ENCODE measurements at regions not wholly inside any gene's neighbourhood (a gene's known extent, or its start where the extent isn't known, plus 50 kb on each side); places are given as distances from the start of the nearest gene placed in this dataset.
"Not testable (repeated sequence)": the region's sequence is repeated elsewhere in the genome, so short reads cannot be mapped to it uniquely, and the experiment has no call there.

DNA sequence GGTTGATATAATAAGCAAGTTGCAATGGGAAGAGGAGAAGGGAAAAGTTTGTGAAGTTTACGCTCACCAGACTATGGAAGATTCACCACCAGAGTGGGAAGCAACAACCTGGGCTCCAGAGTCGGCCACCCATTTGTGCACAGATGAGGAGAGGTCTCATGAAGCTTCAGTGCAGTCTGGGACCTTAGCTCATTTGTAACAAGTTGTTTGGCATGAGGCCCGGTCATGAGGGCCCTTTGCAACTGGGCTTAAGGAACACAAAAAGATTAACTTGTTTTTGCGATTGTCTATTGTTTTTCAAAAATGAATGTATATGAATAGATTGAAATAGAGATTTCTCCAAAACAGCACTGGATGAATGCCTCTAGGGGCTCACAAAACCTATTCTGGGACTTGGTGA, 94.2 kb downstream of the ZNF737 start:
- no peaks in the 10 kb centered on the region for H3K4me1 ChIP-seq
- WGBS, 2 donors: 79 to 89% methylated on average over 4 of the region's 4 CpGs
- peaks cover 0 to 10% (median 0%) of the 10 kb centered on the region in 4 donors for H3K9me3 ChIP-seq
- TF ChIP-seq EP300 (IDR thresholded peaks at IDR 0.05) (no peak), POLR2AphosphoS5 (IDR thresholded peaks at IDR 0.05) (no peak), POLR2A (IDR thresholded peaks at IDR 0.05) (no peak)
- TF ChIP-seq, protein P1, sequence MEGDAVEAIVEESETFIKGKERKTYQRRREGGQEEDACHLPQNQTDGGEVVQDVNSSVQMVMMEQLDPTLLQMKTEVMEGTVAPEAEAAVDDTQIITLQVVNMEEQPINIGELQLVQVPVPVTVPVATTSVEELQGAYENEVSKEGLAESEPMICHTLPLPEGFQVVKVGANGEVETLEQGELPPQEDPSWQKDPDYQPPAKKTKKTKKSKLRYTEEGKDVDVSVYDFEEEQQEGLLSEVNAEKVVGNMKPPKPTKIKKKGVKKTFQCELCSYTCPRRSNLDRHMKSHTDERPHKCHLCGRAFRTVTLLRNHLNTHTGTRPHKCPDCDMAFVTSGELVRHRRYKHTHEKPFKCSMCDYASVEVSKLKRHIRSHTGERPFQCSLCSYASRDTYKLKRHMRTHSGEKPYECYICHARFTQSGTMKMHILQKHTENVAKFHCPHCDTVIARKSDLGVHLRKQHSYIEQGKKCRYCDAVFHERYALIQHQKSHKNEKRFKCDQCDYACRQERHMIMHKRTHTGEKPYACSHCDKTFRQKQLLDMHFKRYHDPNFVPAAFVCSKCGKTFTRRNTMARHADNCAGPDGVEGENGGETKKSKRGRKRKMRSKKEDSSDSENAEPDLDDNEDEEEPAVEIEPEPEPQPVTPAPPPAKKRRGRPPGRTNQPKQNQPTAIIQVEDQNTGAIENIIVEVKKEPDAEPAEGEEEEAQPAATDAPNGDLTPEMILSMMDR (IDR thresholded peaks at IDR 0.05): no peak
- H3K36me3 ChIP-seq: no peaks in the 10 kb centered on the region
- DNase-seq: no peak
- intact Hi-C loops (cut with DNase I): no loop called here
- no peak overlapping the region for H3K4me3 ChIP-seq
- no peak overlapping the region for H3K27ac ChIP-seq
- H3K27me3 ChIP-seq: no peaks in the 10 kb centered on the region

DNA sequence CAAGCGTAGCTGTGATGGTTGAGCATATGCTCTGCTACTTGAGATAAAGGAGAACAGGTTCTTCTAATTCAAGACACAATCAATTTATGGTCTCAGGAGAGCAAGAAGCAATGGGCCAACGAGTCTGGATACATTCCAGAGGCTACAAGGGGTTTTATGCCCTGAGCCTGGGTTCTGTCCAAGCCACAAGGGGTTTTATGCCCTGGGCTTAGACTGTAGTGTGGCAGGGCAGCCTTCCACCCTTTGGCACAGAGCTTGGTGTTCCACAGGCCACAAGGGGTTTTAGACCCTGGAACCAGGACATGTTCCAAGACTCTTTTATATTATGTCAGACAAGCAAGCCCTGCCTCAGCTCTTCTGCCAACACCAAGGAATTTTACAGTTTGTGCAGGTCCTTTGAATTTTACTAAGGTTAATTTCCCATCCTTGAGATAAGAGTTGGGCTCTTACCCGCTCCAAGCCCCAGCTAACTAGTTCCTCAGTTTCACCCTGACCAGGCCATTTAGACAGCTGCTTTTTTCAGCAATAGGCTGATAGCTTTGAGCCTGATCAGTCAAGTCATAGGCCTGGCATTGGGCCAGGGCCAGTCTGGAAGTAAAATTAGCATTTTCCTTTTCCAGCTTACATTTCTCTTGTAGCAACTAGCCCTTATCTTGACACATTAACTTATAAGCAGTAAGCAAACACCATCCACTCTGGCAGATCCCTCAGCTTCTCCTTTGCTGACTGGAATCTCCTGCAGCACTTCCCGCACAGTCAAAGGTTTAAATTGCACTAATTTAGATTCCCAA, 95.0 kb downstream of the ZNF737 start:
- no peak for TF ChIP-seq EP300 (IDR thresholded peaks at IDR 0.05)
- Histone ChIP-seq H3K4me1 (no peaks in the 10 kb centered on the region), H3K36me3 (no peaks in the 10 kb centered on the region), H3K4me3 (no peak overlapping the region), H3K9me3 (peaks cover 0 to 3% (median 0%) of the 10 kb centered on the region in 4 donors), H3K27ac (no peak overlapping the region), H3K27me3 (no peaks in the 10 kb centered on the region)
- DNase-seq: no peak
- intact Hi-C loops (cut with DNase I): no loop called here
- 53 to 65% methylated on average over 4 of the region's 4 CpGs for WGBS, 2 donors

DNA sequence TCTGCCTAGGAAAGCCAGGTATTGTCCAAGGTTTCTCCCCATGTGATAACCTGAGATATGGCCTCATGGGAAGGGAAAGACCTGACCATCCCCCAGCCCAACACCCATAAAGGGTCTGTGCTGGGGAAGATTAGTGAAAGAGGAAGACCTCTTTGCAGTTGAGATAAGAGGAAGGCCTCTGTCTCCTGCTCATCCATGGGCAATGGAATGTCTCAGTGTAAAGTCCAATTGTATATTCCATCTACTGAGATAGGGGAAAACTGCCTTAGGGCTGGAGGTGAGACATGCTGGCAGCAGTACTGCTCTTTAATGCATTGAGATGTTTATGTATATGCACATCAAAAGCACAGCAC, 99.0 kb downstream of the ZNF737 start:
- H3K4me3 ChIP-seq; intact Hi-C loops (cut with DNase I); H3K9me3 ChIP-seq; H3K36me3 ChIP-seq; DNase-seq; H3K27me3 ChIP-seq; H3K4me1 ChIP-seq; H3K27ac ChIP-seq: not testable (repeated sequence)

DNA sequence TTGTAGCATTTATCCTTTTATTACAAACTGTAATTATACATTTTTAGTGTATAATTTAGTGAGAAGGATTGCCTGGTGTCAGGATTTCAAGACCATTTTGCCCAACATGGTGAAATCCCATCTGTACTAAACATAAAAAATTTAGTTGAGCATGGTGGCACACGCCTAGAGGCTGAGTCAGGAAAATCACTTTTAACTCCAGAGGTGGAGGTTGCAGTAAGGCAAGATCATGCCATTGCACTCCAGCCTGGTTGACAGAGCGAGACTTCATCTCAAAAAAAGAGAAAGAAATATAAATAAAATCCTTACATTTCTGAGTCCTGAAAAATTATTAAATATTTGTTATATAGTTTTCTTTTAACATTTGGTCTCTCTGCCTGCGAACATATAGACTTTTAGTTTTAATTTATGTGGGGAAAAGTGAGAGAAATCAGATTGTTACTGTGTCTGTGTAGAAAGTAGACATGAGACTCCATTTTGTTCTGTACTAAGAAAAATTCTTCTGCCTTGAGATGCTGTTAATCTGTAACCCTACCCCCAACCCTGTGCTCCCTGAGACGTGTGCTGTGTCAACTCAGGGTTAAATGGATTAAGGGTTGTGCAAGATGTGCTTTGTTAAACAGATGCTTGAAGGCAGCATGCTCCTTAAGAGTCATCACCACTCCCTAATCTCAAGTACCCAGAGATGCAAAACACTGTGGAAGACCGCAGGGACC, 99.5 kb downstream of the ZNF737 start:
- DNase-seq; H3K9me3 ChIP-seq; H3K4me1 ChIP-seq; intact Hi-C loops (cut with DNase I); H3K27ac ChIP-seq; H3K36me3 ChIP-seq; H3K4me3 ChIP-seq; H3K27me3 ChIP-seq: not testable (repeated sequence)
- WGBS, 2 donors: 56 to 63% methylated on average over 5 of the region's 5 CpGs

DNA sequence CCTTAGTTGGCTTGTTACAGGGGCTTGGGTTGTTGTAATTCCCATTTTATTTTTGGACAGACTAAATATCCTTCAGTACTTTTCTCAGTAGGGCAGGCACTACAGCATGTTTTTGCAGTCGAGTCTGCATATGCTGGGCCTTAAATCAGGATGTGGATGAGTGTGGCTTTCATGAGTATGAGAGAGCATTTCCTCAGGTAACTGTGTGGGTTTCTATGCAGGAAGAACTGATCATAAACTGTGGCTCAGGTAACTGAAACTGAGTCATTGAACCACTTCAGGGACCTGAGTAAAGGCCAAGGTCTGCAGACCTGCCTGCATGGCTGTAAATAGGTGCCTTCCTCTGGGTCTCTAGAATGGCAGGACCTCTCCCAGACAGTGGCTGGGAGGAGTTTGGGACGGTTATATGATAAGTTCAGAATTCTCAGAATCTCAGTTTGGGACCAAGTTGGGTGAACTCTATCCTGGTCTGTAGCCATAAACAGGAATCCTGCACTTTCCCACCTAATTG, 112.1 kb downstream of the ZNF737 start:
- no peak for DNase-seq
- Histone ChIP-seq H3K4me3 (no peak overlapping the region), H3K9me3 (no peaks in the 10 kb centered on the region), H3K36me3 (no peaks in the 10 kb centered on the region), H3K27me3 (no peaks in the 10 kb centered on the region), H3K27ac (no peak overlapping the region), H3K4me1 (no peaks in the 10 kb centered on the region)
- TF ChIP-seq, protein P1 (IDR thresholded peaks at IDR 0.05): no peak
- no peak for TF ChIP-seq EP300 (IDR thresholded peaks at IDR 0.05)
- TF ChIP-seq POLR2AphosphoS5 (IDR thresholded peaks at IDR 0.05): no peak
- TF ChIP-seq POLR2A (IDR thresholded peaks at IDR 0.05): no peak
- intact Hi-C loops (cut with DNase I): no loop called here
- WGBS, 2 donors: 57 to 67% methylated on average over 2 of the region's 2 CpGs

DNA sequence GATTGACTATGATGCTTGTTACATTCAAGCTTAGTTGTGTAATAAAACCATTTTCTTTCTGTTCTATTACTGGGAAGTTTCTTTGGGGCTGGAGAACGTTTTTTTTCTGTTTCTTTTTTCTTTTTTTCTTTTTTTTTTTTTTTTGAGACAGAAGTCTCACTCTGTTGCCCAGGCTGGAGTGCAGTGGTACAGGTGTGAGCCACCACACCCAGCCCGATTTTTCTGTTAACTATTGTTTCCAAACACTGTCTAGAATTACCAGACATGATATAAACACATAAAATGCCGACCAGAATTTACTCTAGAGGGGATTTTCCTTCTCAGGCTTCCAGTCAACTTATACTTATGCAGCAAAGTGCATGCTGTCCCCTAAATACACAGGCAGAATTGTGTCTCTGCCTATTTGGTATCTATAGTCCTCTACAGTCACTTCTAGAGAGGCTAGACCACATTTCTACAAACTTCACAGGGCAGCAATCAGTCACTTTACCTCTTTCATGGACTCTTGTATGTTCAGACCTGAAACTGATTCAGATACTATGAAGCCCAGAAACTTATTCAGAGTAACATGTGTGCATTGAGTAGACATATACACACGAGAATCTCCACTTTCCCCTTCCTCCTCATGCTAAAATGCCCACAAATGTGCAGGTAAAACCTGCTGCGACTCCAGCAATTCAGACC, 121.2 kb downstream of the ZNF737 start:
- TF ChIP-seq POLR2AphosphoS5 (IDR thresholded peaks at IDR 0.05) (no peak), EP300 (IDR thresholded peaks at IDR 0.05) (no peak), POLR2A (IDR thresholded peaks at IDR 0.05) (no peak)
- TF ChIP-seq, protein P1 (IDR thresholded peaks at IDR 0.05): no peak
- intact Hi-C loops (cut with DNase I): no loop called here
- 27 to 46% methylated on average over 5 of the region's 5 CpGs for WGBS, 2 donors
- Histone ChIP-seq H3K9me3 (no peaks in the 10 kb centered on the region), H3K36me3 (no peaks in the 10 kb centered on the region), H3K27me3 (no peaks in the 10 kb centered on the region), H3K4me3 (no peak overlapping the region), H3K4me1 (no peaks in the 10 kb centered on the region), H3K27ac (no peak overlapping the region)
- no peak for DNase-seq

DNA sequence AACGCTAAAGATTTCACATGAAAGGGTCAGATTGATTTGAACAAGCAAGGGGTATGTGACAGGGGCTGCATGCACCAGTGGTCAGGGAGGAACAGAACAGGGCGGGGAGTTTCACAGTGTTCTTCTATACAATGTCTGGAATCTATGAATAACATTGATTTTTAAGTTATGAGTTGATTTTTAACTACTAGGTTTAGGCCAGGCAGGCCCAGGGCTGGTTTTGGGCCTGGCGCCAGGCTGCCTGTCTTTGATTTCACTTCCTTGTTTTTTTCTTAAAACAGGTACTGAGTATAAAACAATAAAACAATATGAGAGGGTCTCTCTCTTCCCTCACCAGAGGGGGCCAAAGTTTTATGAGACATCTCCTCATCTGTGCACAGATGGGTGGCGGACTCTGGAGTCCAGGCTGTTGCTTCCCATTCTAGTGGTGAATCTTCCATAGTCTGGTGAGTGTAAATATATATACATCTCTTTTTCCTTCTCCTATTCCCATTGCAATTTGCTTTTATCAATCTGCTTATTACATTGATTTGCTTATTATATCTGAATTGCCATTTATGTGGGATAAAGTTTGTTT, 133.2 kb downstream of the ZNF737 start:
- H3K27ac ChIP-seq; H3K36me3 ChIP-seq; H3K27me3 ChIP-seq; intact Hi-C loops (cut with DNase I); DNase-seq; H3K9me3 ChIP-seq; H3K4me3 ChIP-seq; H3K4me1 ChIP-seq: not testable (repeated sequence)
- 64 to 76% methylated on average over 4 of the region's 4 CpGs for WGBS, 2 donors
